Heart right ventricle (tissue), 16 donors: ENCODE measurements at regions not wholly inside any gene's neighbourhood (a gene's known extent, or its start where the extent isn't known, plus 50 kb on each side); places are given as distances from the start of the nearest gene placed in this dataset.

Experiments
- ATAC-seq, 8 donors: fragments of 200-7000 bp; cut with Tn5 transposase; one replicate each; pipeline ENCODE4 v1.9.1; 2020; ENCODE audit warnings: mild to moderate bottlenecking in 8 of 8, moderate library complexity in 8 of 8, moderate number of reproducible peaks in 1 of 8
- DNase-seq, 2 donors: peaks; one replicate each; pipeline ENCODE4 v3.0.0-alpha.2; 2020
- H3K27ac ChIP-seq, 10 donors: fragments of 200-600 bp; sonication (generic) in 2 of 10; one replicate each; pipeline versions ENCODE4 v1.5.0 to v1.8.0; 2020 to 2022; ENCODE audit warnings: mild to moderate bottlenecking in 3 of 10
- H3K27me3 ChIP-seq, 7 donors: fragments of 200-600 bp; one replicate each; pipeline ENCODE4 v1.8.0; 2021 to 2022; ENCODE audit warnings: mild to moderate bottlenecking in 2 of 7
- H3K36me3 ChIP-seq, 9 donors: fragments of 200-600 bp; sonication (generic) in 1 of 9; one replicate each; pipeline versions ENCODE4 v1.5.0 to v1.8.0; 2020 to 2022; ENCODE audit warnings: mild to moderate bottlenecking in 2 of 9
- H3K4me1 ChIP-seq, 9 donors: fragments of 200-600 bp; sonication (generic) in 1 of 9; one replicate each; pipeline versions ENCODE4 v1.5.0 to v1.8.0; 2020 to 2022; ENCODE audit warnings: mild to moderate bottlenecking in 4 of 9
- H3K4me3 ChIP-seq, 10 donors: fragments of 200-600 bp; sonication (generic) in 2 of 10; one replicate each; pipeline versions ENCODE4 v1.5.0 to v1.8.0; 2020 to 2022; ENCODE audit warnings: mild to moderate bottlenecking in 7 of 10, moderate library complexity in 2 of 10
- H3K9me3 ChIP-seq, 11 donors: fragments of 200-600 bp in 10 of 11; sonication (generic) in 2 of 11; one replicate each; pipeline versions ENCODE4 v1.5.0 to v1.8.0; 2013 to 2022; ENCODE audit warnings: mild to moderate bottlenecking in 2 of 11, control low read depth in 1 of 11, moderate library complexity in 1 of 11
- CTCF ChIP-seq, 9 donors: fragments of 200-600 bp; sonication (generic) in 2 of 9; IDR thresholded peaks; one replicate each; pipeline versions ENCODE4 v1.5.0 to v1.8.0; 2021 to 2022; ENCODE audit warnings: antibody characterized with exemption in 9 of 9, mild to moderate bottlenecking in 5 of 9, moderate library complexity in 1 of 9
- WGBS, 2 donors: extraction: QIAGEN DNeasy Blood & Tissue Kit; methylation state at CpG; one replicate each; pipeline ENCODE4 v1.1.7; 2013; ENCODE audit warnings: inconsistent platforms in 1 of 2; 5-methylcytosine and 5-hydroxymethylcytosine counted together
- intact Hi-C, 10 donors: fragments of 100-400 bp; cut with DNase I; formaldehyde crosslinking; loops; one replicate each; pipeline versions ENCODE4 v1.11.1 to v1.14.2; 2022
- donor health status: Arrhythmogenic right ventricular cardiomyopathy.
- donor health status: ischemic (EF 13 %, LVEDD 7.1; RV severe dilation, severe dysfunction).
- donor health status: healthy with polysubstance abuse.
- donor health status: DM: no; HTN: yes; CAD: no.
- donor health status: DM: no; HTN: no; CAD: no.
- donor health status: ischemic (EF 25% LVEDD 6.9; RV normal size, moderate dysfunction).
- donor health status: ischemic (EF 25% LVEDD 5.7; RV mildly dilated, moderate dysfunction).
- donor health status: healthy.
- donor health status: DM: yes; HTN: yes; CAD: no.
- donor health status: Ischemic cardiomyopathy.
- donor health status: ischemic (EF 35%, LVEDD 5.7; RV mildly dilated, moderate dysfunction).
- donor health status: nonischemic (EF 11% LVEDD 7.7; RV severe dilation, severe dysfunction).
- donor health status: DM: yes; HTN: yes; CAD: no.
- donor health status: PGD.
- donor health status: ischemic (EF 29% LVEDD 5.4; RV normal size, mild dysfunction).
- donor health status: nonischemic (EF 23%, LVEDD 6.1; RV moderate dilation, normal function).

GRCh38 chr5:167603135-167603534 is 688.3 kb upstream of the WWC1 start:
- DNase-seq (no peak), ATAC-seq (peak in 5 of 8 donors; percentile 17 to 69 (median 30))
- Histone ChIP-seq H3K27ac (no peak overlapping the region), H3K36me3 (no peaks in the 10 kb centered on the region), H3K4me3 (no peak overlapping the region), H3K27me3 (no peaks in the 10 kb centered on the region), H3K4me1 (peaks cover 0 to 18% (median 0%) of the 10 kb centered on the region in 9 donors), H3K9me3 (no peaks in the 10 kb centered on the region)
- no peak for TF ChIP-seq CTCF (IDR thresholded peaks at IDR 0.05)
- intact Hi-C loops: no loop called here
- 55 to 75% methylated on average over 4 of the region's 4 CpGs for WGBS, 2 donors

GRCh38 chr5:167608390-167609272 is 682.8 kb upstream of the WWC1 start:
- ATAC-seq: no peak
- Histone ChIP-seq H3K27ac (no peak overlapping the region), H3K36me3 (no peaks in the 10 kb centered on the region), H3K9me3 (no peaks in the 10 kb centered on the region), H3K4me3 (no peak overlapping the region), H3K27me3 (no peaks in the 10 kb centered on the region), H3K4me1 (peaks cover 0 to 2% (median 0%) of the 10 kb centered on the region in 9 donors)
- WGBS, 2 donors: 82 to 85% methylated on average over 13 of the region's 13 CpGs
- intact Hi-C loops: no loop called here
- DNase-seq: no peak
- TF ChIP-seq CTCF (IDR thresholded peaks at IDR 0.05): no peak

GRCh38 chr5:167614294-167615021 is 677.0 kb upstream of the WWC1 start:
- WGBS, 2 donors: 56 to 63% methylated on average over 8 of the region's 8 CpGs
- Histone ChIP-seq H3K4me1 (no peaks in the 10 kb centered on the region), H3K36me3 (no peaks in the 10 kb centered on the region), H3K4me3 (no peak overlapping the region), H3K9me3 (no peaks in the 10 kb centered on the region), H3K27me3 (no peaks in the 10 kb centered on the region), H3K27ac (no peak overlapping the region)
- TF ChIP-seq CTCF (IDR thresholded peaks at IDR 0.05): no peak
- ATAC-seq: no peak
- intact Hi-C loops: no loop called here
- no peak for DNase-seq

- H3K9me3 ChIP-seq: no peaks in the 10 kb centered on the region
- ATAC-seq: no peak
- intact Hi-C loops: no loop called here
- WGBS, 2 donors: 39 to 96% methylated on average over 2 of the region's 2 CpGs
- no peak for TF ChIP-seq CTCF (IDR thresholded peaks at IDR 0.05)
- no peak overlapping the region for H3K4me3 ChIP-seq
- H3K27me3 ChIP-seq: no peaks in the 10 kb centered on the region
- H3K4me1 ChIP-seq: no peaks in the 10 kb centered on the region
- no peaks in the 10 kb centered on the region for H3K36me3 ChIP-seq
- DNase-seq: no peak
- H3K27ac ChIP-seq: no peak overlapping the region
Measured at GRCh38 chr5:167616043-167616890, 675.2 kb upstream of the WWC1 start.
